Thoracic aorta (tissue), 2 donors: ENCODE measurements at regions not wholly inside any gene's neighbourhood (a gene's known extent, or its start where the extent isn't known, plus 50 kb on each side); places are given as distances from the start of the nearest gene placed in this dataset.

Experiments used
- ATAC-seq: fragments of 150-250 bp; one replicate; pipeline ENCODE4 v1.8.0; 2017; ENCODE audit warnings: low read depth; ENCODE audit not compliant: insufficient number of reproducible peaks, low FRiP score
- DNase-seq: peaks from one replicate; pipeline ENCODE4 v3.0.0-alpha.2; 2020; ENCODE audit warnings: low spot score
- H3K27ac ChIP-seq, 2 donors: fragments of 200-600 bp; sonication (generic); 1 replicate in 1 of 2; 2 replicates in 1 of 2; pipeline ENCODE4 v1.5.1; 2016; ENCODE audit warnings: mild to moderate bottlenecking in 2 of 2, moderate library complexity in 2 of 2
- H3K27me3 ChIP-seq: fragments of 200-600 bp; sonication (generic); replicated peaks from 2 replicates; pipeline ENCODE4 v1.6.0; 2016; ENCODE audit warnings: mild to moderate bottlenecking; ENCODE audit not compliant: insufficient read depth
- H3K36me3 ChIP-seq: fragments of 200-600 bp; sonication (generic); one replicate; pipeline ENCODE4 v1.5.1; 2016
- H3K4me1 ChIP-seq, 2 donors: fragments of 200-600 bp; sonication (generic); 1 replicate in 1 of 2; 2 replicates in 1 of 2; pipeline versions ENCODE4 v1.5.1 to v1.6.0; 2016; ENCODE audit warnings: low read depth in 2 of 2, mild to moderate bottlenecking in 1 of 2; ENCODE audit not compliant: control insufficient read depth in 1 of 2
- H3K4me3 ChIP-seq: fragments of 200-600 bp; sonication (generic); 2 replicates; pipeline ENCODE4 v1.5.1; 2016; ENCODE audit warnings: mild to moderate bottlenecking
- H3K9me3 ChIP-seq: fragments of 200-600 bp; sonication (generic); 2 replicates; pipeline ENCODE4 v1.5.1; 2016
- TF ChIP-seq, protein P1 (sequence below): fragments of 200-600 bp; sonication (generic); IDR thresholded peaks from one replicate; pipeline ENCODE4 v1.5.1; 2019; ENCODE audit warnings: antibody characterized with exemption

DNA sequence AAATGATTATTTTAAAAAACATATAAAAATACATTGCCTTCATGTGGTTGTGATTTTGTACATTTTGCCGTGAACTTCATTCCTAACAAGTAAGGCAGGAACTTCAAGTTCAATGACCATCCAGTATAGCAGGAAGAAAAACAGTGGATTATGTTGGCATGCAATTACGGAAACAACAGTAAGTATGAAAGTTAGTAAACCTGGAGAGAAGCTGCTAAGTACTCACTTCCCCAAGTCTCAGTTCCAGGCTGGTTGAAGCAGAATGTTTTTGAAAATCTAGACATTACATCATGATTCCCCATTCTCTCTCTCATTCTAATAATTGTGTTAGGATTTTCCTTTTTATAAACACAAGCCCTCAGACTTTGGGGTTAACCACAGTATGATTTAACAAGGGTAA, 987.1 kb upstream of the KLHL29 start:
- Histone ChIP-seq H3K27me3 (no peaks in the 10 kb centered on the region), H3K27ac (no peak overlapping the region), H3K9me3 (no peaks in the 10 kb centered on the region), H3K4me1 (no peaks in the 10 kb centered on the region), H3K36me3 (no peaks in the 10 kb centered on the region), H3K4me3 (no peak overlapping the region)
- DNase-seq (no peak), ATAC-seq (no peak)
- TF ChIP-seq, protein P1, sequence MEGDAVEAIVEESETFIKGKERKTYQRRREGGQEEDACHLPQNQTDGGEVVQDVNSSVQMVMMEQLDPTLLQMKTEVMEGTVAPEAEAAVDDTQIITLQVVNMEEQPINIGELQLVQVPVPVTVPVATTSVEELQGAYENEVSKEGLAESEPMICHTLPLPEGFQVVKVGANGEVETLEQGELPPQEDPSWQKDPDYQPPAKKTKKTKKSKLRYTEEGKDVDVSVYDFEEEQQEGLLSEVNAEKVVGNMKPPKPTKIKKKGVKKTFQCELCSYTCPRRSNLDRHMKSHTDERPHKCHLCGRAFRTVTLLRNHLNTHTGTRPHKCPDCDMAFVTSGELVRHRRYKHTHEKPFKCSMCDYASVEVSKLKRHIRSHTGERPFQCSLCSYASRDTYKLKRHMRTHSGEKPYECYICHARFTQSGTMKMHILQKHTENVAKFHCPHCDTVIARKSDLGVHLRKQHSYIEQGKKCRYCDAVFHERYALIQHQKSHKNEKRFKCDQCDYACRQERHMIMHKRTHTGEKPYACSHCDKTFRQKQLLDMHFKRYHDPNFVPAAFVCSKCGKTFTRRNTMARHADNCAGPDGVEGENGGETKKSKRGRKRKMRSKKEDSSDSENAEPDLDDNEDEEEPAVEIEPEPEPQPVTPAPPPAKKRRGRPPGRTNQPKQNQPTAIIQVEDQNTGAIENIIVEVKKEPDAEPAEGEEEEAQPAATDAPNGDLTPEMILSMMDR = no peak

DNA sequence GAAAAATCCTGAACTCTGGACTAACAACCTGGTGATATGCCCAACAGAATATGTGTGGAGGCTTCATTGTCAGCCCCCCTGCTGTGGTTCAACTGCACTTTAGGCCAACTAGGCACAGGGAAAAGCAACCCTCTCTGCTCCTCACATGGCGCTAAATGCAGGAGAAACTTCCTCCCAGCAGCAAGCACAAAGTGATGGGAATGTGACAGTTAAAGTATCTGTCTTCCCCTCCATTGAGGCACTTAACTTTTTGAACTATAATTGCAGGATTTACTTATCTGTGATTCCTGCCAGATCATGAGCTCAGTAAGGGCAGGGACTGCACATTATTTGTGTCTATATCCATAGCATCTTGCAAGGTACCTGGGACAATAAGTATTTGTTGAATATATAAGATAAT, 981.2 kb upstream of the KLHL29 start:
- Histone ChIP-seq H3K36me3 (no peaks in the 10 kb centered on the region), H3K4me1 (no peaks in the 10 kb centered on the region), H3K4me3 (no peak overlapping the region), H3K27ac (no peak overlapping the region), H3K27me3 (no peaks in the 10 kb centered on the region), H3K9me3 (no peaks in the 10 kb centered on the region)
- TF ChIP-seq, protein P1 = no peak
- DNase-seq (no peak), ATAC-seq (no peak)

DNA sequence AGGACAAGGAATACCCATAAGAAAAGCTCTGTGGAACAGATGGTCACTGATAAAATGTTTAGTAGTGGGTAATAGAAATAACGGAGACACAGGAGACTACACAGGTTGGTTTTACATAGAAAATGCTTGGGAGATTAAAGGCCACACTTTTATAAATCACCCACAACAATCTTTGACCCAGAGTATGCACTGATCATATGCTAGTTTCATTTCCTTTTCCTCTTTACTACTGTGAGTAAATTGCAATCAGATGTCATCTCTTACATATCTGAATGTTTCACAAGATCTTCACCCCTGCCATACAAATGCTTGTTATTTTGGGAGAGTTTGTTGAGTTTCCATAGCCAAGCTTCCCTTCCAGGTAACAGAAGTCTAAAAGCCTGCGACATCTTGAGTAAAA, 978.4 kb upstream of the KLHL29 start:
- no peak for ATAC-seq

DNA sequence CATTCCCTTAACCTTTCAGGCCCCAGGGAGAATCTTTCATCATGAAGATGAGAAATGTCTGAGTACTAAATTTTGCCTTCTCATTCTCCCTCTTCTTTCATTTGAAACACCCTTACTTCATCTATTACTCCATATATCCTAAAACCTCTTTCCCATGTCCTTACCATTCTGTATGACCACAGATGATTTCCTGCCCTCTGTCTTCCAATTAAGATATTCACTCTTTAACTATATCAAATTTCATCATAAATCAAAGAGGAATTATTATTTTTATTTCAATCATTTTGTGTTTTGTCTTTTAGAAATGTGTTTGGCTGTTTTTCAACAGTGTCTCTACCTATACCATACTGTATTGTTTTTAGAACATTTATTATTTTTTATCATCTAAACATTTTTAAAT, 964.9 kb upstream of the KLHL29 start:
- no peak for DNase-seq
- H3K27me3 ChIP-seq = no peaks in the 10 kb centered on the region
- no peaks in the 10 kb centered on the region for H3K36me3 ChIP-seq
- no peaks in the 10 kb centered on the region for H3K4me1 ChIP-seq
- TF ChIP-seq, protein P1 = no peak
- no peak overlapping the region for H3K27ac ChIP-seq
- H3K4me3 ChIP-seq = no peak overlapping the region
- ATAC-seq = no peak
- peaks cover 7% of the 10 kb centered on the region for H3K9me3 ChIP-seq

More for the DNA sequence above, 978.4 kb upstream of the KLHL29 start:
- no peak for DNase-seq
- no peaks in the 10 kb centered on the region for H3K27me3 ChIP-seq
- no peak overlapping the region for H3K4me3 ChIP-seq
- no peaks in the 10 kb centered on the region for H3K4me1 ChIP-seq
- no peaks in the 10 kb centered on the region for H3K36me3 ChIP-seq
- TF ChIP-seq, protein P1 = no peak
- H3K27ac ChIP-seq = no peak overlapping the region
- no peaks in the 10 kb centered on the region for H3K9me3 ChIP-seq

DNA sequence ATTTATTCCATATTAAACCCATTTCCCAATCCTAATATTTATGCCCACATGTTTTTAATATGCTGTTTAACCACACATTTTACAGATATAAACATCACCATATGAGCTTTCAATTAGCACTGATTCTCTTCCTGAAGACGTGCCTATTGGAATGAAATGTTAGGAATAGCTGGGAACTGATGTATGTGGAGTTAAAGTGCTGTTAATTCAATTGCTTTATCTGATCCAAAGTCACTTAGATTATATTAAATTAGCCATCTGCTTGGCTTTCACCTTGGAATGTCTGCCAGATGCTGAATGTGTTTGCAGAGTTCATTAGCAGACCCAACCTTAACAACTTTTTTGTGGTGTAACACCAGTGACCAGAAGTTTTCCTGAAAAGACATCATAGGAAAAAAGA, 942.9 kb upstream of the KLHL29 start:
- H3K27me3 ChIP-seq = no peaks in the 10 kb centered on the region
- H3K36me3 ChIP-seq = no peaks in the 10 kb centered on the region
- TF ChIP-seq, protein P1 = no peak
- no peaks in the 10 kb centered on the region for H3K4me1 ChIP-seq
- no peak overlapping the region for H3K4me3 ChIP-seq
- DNase-seq (no peak), ATAC-seq (no peak)
- no peak overlapping the region for H3K27ac ChIP-seq
- no peaks in the 10 kb centered on the region for H3K9me3 ChIP-seq
